GM19035 (cell line): ENCODE measurements at regions not wholly inside any gene's neighbourhood (a gene's known extent, or its start where the extent isn't known, plus 50 kb on each side); places are given as distances from the start of the nearest gene placed in this dataset.
"Not testable (repeated sequence)": the region's sequence is repeated elsewhere in the genome, so short reads cannot be mapped to it uniquely, and the experiment has no call there.

Experiments used
- ATAC-seq: cut with Tn5 transposase; IDR thresholded peaks from one replicate; pipeline ENCODE4 v1.9.1; 2021; ENCODE audit not compliant: unreplicated experiment

DNA sequence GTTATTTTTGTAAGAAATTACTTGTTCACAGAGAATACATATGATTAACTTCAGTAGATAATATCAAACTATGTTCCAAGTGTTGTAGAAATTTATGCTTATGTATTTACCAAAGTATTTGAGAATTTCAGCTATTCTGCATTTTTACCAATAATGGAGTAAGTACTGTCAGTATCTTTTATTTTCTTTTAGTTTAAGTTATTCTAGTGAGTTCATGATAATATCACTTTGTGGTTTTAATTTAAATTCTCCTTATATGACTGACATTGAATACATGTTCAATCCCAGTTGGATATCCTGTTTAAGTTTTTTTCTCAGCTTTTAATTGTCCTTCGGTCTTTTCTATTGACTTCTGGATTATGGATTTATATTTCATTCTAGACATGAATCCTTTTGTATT, 1024.6 kb downstream of the EFNA5 start:
- ATAC-seq = no peak

DNA sequence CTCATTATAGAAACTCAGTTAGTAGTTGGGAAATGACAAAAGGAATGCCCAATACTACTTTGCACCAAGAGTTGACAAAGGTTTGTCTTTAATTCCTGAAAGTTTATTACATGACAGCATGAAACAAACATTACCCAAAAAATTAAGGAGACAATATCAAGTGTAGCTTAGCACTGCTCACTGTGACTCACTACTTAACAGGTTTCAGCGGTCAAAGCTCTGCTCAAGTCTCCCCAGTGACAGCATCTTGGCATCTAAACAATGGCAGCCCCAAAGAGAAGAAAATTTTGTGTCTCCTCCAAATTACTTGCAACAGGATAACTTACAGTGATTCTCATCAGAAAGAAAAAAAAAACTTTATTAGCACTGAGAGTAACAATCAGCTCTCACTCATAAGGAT, 1030.2 kb downstream of the EFNA5 start:
- ATAC-seq = no peak

DNA sequence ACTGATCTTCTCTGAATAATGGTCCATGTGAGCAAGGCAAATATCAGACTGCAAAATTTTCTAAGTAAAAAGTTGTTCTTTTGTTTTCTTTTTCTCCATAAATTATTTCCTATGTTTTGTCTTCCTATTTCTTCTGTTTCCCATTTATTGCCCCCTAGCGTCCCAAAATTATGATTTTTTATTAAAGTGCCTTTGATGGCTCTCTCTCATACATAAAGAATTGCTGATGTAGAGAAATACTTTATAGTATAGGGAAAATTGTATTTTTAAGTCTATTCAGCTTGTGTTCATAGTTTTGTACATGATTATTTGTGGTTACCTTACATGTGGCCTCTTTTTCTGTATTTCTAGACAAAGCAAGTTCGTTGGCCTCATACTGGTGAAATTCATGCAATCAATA, 1031.2 kb downstream of the EFNA5 start:
- ATAC-seq = no peak

DNA sequence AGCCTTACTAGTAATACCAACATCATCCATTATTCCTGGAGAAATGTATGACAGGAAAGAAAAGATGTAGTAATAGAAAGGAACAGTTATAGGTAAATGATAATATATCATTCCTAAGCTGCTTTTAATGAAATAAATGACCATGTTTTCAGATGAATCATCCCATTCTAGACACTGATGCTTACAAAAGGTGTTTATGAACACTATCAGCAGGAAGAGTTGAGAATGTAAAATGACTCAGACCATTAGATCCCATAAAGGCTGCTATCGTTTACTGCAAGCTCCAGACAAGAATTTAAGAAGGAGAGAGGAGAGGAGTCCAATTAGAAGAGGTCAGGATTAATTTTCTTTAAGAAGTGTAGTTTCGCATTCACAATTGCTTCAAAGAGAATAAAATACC, 1033.5 kb downstream of the EFNA5 start:
- ATAC-seq = no peak

DNA sequence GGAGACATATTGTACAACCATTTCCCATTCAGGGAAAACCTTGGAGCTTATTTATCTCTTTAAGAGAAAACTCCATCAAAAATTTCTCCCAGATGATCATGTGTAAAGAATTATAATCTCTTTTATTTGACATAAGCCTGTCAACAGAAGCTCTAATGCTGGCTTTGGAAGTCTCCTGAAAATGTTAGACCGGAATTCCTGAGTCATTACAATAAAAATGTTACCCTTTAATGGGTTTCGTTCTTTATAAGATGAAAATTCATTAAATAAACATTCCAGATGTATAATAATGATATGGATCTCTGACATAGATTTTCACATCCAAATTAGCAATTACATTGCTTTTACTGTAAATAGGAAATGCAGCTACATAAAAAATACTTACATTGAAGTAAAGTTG, 1036.4 kb downstream of the EFNA5 start:
- no peak for ATAC-seq

DNA sequence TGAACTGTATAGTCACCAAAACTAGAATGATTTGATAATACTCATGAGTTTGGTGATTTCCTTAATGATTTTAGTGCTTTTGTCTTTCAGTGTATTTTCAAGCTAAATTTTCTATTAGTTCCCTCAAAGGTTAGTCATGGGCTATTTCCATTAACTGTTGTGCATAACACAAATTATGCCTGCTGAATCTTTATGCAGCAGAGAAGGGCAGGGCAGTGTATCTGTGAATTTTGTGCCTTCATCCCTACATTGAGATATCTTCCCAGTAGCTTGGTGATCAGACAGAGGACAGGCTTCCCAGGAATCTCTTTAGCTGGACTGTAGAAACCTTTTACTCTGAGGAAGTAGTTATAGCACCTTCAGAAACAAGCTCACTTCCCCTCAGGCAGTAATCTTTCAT, 1036.9 kb downstream of the EFNA5 start:
- no peak for ATAC-seq

DNA sequence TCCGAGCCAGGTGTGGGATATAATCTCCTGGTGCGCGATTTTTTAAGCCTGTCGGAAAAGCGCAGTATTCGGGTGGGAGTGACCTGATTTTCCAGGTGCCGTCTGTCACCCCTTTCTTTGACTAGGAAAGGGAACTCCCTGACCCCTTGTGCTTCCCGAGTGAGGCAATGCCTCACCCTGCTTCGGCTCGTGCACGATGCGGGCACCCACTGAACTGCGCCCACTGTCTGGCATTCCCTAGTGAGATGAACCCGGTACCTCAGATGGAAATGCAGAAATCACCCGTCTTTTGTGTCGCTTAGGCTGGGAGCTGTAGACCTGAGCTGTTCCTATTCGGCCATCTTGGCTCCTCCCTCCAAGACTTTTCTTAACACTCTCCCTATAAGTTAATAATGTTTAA, 1042.3 kb downstream of the EFNA5 start:
- ATAC-seq = not testable (repeated sequence)

DNA sequence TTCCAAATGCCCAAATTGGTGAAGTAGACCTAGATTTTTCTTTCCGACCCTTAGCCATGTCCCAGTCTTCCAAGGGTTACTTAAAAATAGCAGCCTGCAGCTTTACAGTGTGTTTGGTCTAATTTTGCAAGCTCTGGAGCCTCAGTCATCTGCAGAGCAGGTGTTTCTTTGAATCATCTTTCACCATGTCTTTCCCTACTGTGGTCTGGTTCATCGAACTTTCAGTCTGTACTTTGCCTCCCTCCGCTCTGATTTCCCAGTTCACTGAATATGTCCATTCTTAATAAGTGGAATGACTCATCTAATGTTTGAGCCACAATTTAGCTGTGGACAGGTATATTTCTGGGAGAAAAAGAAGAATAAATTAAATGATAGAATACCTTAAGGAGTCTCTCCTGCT, 1060.7 kb downstream of the EFNA5 start:
- ATAC-seq = no peak

DNA sequence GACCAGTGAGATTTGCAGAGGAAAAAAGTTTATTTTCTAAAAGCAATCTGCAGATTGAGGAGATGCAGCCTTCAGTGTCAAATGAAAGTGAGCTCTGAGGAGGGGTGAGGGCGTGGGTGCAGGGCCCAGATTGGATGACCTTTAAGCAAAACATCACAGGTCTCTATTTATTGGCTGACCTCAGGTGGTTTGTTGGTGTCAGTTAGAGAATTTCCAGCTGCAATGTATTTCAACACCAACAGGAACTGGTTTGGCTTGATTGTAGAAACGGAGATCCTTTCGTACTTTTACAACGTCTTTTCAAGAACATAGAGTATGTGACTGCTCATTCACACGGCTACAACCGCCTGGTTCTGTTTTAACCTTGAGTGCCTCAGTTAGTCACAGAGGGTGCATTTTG, 1069.1 kb downstream of the EFNA5 start:
- peak; percentile 88 for ATAC-seq

DNA sequence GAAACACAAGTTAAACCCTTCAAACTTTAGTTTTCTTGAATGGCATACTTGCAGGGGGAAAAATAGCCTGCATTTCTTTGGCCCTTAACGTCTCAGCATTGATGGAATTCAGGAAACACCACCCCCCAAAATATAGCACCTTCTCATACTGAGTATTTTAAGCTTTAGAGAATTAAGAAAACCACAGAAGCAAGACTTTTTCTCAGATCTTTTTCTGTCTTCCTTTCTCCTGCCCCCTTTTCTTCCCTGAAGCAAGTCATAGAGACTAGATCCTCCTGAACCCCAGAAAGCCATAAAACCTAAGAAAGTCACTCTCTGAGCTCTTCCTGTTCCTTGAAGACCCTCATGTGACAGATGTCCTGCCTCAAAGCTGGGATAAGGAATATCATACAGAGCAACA, 1069.9 kb downstream of the EFNA5 start:
- ATAC-seq = no peak

DNA sequence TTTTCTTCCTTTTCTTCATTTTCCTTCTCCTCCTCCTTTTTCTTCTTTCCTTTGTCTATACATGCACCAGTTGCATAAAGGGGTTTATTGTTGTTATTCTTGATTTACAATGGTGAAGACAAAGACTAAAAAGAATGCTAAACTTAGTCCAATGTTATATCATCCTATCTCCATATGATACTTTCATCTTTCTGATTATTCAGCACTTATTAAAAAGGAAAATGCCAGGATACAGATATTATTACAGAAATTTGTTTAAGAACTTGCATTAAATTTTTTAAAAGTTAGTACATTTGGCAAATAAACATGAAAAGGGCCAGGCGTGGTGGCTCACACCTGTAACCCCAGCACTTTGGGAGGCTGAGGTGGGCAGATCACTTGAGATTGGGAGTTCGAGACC, 1074.9 kb downstream of the EFNA5 start:
- no peak for ATAC-seq

DNA sequence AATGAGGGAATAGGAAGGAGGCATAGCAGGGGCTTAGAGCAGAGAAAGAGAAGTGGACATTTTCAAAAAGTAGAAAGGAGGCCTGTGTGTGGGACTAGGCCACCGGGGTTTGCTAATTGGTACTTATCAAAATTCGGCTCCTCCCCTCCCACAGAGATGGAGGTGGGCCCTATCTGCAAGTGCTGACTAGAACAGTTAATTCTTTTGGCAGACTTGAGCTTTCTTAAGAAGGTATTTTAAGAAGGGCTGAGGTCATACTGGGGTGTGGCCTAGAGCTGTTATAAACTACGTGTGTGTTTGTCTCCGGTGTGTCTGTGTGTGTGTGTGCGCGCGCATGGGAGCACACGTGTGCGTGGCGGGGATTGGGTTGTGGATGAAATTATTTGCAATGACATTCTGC, 1086.5 kb downstream of the EFNA5 start:
- no peak for ATAC-seq

DNA sequence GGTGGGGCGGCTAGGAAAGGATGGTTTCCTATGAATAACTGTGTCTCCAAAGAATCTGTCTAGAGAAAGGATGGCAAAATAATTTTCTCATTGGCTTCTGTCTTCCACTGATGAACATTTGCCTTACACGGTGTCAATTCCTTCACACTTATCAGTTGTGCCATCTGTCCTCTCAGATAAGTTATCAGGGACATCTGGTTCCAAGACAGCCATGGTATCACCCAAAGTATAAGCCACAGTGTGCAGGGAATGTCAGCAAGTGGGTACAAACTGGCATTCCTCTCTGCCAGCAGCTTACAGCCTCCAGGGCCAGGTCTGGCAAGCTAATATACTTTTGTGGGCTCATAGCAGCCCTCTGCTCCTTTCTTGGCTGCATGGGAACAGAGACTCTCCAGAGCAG, 1092.0 kb downstream of the EFNA5 start:
- no peak for ATAC-seq

DNA sequence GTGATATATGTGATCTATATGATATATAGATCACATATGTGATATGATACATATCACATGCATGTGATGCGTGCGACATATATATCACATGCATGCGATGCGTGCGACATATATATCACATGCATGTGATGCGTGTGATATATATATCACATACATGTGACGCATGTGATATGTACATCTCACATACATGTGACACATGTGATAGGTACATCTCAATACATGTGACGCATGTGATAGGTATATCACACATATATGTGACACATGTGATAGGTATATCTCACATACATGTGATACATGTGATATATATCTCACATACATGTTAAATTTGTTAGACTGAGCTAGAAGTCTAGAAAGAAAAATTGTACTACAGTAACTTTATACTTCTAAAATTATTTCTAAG, 1095.9 kb downstream of the EFNA5 start:
- ATAC-seq = no peak

DNA sequence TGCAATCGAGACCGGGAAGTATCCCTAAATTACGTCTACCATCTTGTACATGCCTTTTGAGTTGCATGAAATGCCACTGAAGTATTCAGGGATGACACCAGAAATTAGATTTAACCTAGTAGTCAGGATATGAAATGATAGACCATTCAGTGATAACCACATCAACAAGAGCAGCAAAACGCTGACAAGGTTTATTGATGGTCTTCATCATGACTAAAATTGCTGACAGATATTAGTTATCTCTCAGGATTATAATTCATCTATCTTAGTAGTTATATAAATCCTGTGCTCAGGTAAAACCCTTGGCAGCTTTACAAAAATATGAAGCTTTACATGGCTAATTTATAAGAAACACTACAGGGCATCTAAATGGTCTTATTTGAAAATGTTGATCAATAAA, 1104.7 kb downstream of the EFNA5 start:
- no peak for ATAC-seq

DNA sequence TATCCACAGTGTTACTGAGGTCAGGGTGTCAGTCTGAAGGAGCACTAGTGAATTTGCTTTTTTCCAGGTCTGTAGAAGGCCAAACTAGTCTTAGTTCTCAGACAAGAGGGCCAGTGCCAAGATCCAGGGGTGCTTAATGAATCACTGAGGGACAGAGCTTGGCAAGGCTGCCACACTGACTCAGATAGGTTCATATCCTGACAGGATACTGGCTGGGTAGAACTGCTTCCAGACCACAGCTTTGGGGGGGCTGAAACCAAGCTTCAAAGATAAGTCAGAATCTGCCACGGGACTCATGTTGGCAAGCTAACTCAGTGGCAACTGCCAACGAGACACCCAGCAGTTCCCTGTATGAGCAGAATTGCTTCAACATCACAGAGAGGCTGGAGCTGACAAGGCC, 1125.4 kb downstream of the EFNA5 start:
- no peak for ATAC-seq

DNA sequence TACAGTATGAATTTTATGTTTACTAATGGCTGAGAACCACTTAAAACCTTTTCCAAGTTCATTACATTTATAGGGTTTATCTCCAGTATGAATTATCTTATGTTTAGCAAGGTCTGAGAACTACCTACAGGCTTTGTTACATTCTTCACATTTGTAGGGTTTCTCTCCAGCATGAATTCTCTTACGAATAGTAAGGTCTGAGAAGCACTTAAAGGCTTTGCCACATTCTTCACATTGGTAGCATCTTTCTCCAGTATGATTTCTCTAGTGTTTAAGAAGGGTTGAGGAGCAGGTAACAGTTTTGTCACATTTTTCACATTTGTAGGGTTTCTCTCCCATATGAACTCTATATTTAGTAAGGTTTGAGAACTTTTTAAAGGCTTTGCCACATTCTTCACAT, 1127.4 kb downstream of the EFNA5 start:
- ATAC-seq = no peak

DNA sequence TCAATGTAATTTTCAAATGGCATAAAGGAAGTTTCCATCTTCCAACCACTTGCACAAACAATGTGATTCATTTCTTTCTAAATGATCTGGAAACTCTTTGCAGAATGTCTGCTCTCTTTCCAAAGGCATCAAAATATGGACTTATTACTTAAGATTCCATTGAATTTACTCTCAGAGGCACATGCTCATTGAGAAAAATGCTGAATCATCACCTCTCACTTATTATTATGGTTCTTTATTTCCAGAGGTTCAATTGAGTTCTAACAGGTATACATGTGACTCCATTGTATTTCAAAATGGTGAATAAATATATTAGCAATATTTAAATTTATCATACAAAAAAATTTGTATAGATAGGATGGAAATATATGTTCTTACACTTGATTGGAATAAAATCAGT, 1140.6 kb downstream of the EFNA5 start:
- ATAC-seq = no peak

DNA sequence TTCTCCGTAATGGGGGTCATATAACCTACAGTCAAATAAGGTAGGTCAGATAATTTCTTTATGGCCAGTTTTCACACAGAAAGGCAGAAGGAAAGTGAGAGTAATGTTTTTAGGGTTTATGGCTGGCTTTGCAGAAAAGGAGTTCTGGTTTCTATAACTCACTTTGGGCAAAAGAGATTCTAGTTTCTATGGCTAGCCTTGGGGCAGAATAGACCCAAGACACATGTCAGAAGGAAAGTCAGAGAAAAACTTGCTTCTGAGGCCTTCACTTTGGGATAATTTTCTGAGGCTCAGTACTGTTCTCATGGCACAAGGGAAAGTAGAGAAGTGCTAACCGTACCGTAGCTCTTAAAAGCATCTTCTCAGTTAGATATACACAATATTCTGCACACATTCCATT, 1145.3 kb downstream of the EFNA5 start:
- no peak for ATAC-seq

DNA sequence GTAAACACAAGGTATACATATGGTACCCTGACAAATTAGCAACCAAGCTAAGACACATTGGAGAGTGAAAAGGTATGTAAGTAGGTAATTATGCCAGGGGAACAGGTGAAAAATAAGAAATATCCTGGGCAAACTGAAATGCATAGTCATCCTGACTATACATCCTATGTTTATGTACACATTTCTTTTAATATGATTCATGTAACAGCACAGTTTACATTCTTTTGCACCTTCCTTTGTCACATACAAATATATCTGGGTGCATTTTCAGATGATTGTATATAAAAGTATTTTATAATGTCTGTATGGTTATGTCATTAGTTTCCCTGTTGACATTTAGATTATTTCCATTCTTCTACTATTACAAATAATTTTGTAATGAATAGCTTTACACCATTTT, 1146.9 kb downstream of the EFNA5 start:
- ATAC-seq = no peak

DNA sequence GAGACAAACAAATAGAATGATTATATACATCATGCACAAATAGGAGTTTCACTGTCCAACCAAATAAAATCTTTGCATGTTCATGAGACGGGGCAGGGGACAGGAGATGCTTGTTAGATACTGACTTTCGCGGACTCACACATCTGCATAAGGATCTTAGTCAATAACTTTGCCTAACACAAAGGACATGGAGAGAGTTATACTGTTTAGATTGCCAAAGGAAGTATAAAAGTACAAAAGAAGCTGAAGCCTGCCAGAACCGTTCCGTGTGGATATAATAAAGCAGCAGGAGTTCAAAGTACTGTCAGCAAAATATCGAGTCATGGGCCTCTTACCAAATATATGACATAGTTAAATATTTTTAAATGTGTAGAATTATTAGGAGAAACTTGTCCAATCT, 1148.4 kb downstream of the EFNA5 start:
- no peak for ATAC-seq

DNA sequence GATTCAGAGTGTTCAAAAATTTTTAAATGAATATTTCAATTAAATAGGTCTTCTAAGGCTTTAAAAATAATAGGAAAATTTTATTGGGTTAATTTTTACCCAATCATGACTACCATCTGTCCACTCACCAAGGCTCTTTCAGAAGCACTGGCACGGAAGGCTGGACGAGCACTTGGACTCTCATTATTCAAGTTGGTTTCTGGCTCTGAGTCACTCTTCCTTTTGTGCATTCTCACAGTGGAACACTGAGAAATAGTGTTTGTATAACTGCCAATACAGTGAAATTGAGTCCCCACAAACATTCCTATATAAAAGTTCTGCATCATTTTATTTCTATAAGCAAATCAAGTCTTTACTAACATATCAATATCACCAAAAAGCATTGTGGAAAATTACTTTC, 1149.0 kb downstream of the EFNA5 start:
- no peak for ATAC-seq

DNA sequence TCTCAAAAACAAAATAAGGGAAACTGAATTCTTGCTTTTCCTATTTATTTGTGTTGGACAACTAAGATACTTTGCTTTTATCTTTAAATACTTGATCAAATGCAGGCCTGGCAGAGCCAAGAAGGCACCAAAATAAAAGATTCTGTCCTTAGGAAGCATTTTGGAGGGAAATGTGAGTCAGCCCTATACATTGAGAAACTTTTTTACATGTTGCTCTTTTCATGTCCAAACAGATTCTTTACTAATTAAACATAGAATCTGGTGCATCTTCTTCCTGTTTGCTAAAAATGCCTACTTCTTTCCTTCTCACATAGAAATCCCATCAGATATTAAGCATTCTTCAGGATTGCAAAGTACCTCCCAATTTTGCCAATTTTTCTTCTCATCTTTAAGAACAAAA, 1160.4 kb downstream of the EFNA5 start:
- ATAC-seq = no peak

DNA sequence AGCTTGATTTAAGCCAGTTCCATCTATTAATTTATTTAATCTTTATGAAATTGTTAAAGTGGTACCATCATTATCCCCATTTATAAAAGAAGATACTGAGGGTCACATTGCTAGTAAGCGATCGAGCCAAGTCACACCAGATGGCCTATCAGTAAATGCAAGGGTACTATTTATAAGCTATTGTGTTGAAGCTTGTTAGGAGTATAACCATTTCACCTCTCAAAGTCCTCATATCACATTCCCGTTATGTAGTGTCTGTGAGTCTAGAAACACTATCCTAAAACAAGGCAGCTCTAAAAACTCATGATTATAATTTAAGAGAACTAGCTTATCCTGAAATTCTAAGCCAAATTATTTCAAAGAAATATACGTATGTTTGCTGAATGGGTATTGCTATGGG, 1161.8 kb downstream of the EFNA5 start:
- ATAC-seq = no peak
